HG03045 (cell line): ENCODE measurements at regions not wholly inside any gene's neighbourhood (a gene's known extent, or its start where the extent isn't known, plus 50 kb on each side); places are given as distances from the start of the nearest gene placed in this dataset.
"Not testable (repeated sequence)": the region's sequence is repeated elsewhere in the genome, so short reads cannot be mapped to it uniquely, and the experiment has no call there.

Experiments used
- ATAC-seq: cut with Tn5 transposase; IDR thresholded peaks from one replicate; pipeline ENCODE4 v1.9.1; 2021; ENCODE audit warnings: mild to moderate bottlenecking, moderate library complexity; ENCODE audit not compliant: unreplicated experiment

DNA sequence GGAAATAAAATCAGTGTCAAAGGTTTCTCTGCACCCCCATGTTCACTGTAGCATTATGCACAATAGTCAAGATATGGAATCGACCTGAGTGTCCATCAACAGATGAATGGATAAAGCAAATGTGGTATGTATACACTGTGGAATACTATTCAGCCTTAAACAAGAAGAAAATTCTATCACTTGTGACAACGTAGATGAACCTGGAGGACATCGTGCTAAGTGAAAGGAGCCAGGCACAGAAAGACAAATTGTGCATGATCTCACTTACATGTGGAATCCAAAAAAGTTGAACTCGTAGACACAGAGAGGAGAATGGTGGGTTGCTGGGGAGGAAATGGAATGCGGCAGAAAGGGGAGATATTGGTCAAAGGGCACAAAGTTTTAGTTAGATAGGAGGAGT is 136.3 kb upstream of the ESR1 start:
- no peak for ATAC-seq

DNA sequence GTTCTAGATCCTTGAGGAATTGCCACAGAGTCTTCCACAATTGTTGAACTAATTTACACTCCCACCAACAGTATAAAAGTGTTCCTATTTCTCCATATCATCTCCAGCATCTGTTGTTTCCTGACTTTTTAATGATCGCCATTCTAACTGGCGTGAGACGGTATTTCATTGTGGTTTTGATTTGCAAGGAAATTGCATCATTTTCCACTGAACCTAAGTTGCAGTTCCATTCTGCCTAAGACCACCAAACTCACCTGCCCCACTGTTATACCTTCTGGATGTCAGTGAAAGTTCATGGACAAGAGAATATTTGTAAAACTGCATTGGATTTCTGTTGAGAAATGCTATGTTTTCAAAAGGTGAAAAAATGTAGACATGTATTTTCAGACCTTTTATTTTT is 132.9 kb upstream of the ESR1 start:
- ATAC-seq = no peak

DNA sequence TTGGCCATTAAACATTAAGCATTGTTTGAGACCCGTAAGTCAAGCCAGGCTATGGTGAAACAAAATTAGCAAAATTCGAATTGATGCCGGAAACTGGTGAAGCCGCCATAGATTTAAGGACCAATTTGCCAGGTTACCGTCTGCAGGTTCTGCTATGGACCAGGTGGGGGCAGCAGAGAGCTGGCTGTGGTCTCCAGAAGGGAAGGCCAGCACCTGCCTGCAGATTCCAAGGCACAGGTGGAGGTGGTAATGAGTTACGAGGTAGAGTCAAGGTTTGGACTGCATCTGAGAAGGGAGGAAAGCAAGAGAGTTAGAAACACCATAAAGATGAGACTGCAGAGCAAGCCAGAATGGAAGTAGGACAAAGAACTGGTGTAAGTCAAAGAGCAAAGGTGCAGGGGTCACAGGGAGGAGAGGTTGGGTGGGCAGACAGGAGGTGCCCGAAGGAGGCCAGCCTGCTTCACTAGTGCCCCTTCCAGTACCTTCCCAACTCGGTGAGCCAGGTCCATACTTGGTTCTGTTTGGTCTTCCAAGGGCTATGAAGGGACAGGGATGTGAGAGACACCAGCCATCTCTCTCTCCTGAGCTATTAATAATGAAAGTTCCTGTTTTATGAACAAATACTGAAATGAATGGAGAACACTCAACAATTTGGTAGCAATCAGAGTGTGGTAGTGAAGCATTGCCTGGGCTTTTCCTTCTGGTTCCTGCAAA is 131.6 kb upstream of the ESR1 start:
- peak; percentile 87 for ATAC-seq

DNA sequence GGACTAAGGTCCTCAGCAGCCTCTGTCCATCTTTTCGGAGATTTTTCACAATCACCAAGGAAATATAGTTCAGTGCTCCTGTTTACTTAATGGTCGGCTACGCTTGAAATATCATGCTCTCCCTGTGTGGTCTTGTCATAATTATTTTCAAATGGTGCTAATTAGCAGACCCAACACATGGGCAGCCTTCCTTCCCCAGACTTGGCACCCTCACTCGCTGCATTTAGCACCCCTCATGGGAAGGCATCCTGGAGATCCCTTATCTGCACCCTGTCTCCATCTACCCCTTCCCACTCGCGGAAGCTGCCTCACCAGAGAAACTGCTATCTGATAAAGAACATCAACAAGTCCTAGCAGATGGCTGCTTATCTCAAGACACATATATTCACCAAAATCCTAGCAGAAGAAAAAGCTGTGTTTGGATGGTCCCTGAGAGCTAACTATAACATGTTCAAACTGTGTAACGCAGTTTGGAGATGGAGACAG is 131.0 kb upstream of the ESR1 start:
- ATAC-seq = no peak

DNA sequence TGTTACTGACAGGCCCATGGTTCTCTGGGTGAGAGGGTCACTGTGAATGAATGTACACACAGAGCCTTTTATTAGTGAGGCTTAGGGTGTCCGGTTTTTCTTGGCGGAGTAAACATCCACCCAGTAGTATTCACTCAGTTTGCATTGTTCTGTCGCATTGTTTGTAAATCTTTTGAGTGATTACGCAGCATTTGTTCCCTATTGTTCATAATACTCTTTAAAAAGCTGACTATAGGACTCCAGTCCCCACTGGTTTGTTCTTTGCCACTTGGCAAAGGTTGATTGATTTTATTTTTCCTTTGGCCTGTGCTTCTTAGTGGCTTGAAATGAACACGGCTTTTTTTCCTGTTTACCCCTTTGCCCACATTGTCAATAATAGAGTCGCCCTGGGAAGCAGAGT is 130.1 kb upstream of the ESR1 start:
- no peak for ATAC-seq

DNA sequence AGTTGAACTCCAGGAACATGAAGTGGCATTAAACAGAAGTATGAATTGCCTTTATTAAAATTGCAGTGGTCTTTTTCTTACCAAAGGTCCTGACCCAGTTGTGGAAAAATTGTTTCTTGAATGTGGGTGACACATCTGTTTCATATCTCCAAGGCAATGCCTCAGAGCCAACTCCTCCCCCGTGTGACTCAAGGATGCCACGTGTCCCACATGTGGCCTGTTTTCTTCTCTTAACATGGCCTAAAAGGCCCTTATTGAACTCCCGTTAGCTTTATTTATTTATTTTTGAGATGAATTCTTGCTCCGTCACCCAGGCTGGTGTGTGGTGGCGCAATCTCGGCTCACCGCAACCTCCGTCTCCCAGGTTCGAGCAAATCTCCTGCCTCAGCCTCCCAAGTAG is 128.4 kb upstream of the ESR1 start:
- no peak for ATAC-seq

DNA sequence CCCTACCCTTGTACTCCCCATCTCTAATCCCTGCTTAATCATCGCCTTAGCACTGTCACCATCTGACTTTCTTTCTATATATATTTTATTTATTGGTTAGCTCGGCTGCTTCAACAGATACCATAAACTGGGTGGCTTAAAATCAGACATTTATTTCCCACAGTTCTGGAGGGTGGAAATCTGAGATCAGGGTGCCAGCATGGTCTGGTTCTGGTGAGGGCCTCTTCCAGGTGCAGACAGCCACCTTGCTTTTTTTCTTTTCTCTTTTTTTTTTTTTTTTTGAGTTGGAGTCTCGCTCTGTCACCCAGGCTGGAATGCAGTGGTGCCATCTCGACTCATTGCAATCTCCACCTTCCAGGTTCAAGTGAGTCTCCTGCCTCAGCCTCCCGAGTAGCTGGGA is 127.5 kb upstream of the ESR1 start:
- no peak for ATAC-seq

DNA sequence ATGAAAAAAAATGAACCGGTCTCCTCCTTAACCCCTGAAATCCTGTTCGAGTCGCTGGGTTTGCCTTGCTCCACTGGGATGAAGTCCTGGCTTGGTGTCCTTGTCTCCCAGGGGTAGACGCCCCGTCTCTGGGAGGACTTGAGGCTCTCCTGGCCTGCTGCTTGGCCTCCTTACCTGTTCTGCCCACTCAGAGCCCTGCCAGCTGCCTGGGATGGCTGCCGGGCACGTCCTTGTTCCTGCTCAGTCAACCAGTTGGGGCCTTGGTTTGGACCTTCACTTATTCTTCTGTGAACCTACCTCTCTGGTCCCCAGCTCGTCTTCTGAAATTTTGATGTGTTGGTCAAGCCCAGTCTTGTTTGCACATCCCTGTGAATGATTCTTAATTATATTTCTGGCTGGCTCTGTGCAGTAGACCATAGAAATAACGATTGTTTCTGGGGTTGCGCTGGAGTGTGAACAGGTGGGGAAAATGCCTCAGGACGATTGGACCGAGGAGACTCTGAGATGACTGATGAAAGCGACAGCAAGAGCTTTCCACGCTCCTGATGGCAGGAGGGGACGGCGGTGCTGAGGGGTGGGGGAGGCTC is 126.5 kb upstream of the ESR1 start:
- ATAC-seq = no peak

DNA sequence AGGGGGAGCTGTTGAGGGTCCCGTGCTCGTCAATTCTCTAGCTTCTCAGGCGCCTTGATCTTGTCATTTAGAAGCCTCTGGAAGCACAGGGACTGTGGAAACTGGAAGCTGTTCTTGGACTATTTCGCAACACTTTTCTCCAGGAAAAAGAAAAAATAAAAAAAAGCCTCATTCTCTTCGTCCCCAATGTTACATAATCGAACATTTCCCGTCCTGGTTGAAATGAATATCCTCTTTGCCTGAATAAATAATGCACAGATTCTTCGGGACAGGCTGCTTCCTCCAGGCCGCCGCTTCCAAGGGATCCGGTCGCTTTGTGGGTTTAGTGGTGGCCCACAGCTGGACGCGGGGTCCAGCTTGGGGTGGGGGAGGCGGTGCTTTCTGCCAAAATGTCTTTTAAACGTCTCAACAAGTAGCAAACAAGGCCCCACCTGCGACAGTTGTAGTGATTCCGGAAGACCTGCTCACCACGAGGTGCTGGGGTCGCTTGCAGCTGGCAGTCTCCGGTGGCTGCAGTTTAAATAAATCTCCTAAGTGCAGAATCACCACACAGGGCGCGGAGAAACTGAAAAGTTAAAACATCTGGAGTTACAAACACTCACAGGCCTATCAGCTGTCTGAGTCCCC is 125.9 kb upstream of the ESR1 start:
- peak; percentile 56 for ATAC-seq

DNA sequence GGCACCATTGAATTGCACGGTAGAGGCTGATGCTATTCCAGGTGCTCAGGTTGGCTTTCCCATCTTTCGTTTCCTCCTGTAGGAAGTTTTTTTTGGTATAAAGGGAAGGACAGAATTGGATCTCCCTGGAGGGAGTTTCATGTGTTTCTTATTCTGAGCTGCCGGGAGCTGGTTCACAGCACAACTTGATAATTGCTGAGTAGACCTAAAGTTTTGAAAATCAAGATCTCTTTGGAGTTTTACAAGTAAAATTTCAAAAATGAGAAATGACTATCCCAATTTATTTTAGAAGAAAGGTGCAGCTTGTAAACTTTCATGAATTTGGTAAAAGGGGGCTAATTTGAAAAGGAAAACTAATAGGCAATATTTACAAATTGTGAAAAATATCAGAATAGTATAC is 125.2 kb upstream of the ESR1 start:
- no peak for ATAC-seq

DNA sequence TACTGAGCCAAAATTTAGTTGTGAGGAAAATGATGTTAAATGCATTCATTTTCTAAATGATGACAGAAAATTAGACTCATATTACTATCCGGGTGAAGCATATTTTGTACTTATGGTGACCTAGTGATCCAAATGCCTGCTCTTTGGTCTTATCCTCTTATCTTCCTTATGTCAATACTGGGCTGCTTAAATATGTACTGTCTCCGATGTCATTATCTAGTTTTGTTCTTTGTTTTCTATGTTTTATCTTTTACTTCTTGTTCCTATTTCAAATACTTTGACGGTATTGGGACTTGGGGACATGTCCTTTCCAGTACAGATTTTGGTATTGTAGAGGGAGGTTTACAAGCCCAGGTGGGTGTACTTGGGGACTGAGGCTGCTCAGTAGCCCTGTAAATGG is 124.6 kb upstream of the ESR1 start:
- ATAC-seq = no peak

DNA sequence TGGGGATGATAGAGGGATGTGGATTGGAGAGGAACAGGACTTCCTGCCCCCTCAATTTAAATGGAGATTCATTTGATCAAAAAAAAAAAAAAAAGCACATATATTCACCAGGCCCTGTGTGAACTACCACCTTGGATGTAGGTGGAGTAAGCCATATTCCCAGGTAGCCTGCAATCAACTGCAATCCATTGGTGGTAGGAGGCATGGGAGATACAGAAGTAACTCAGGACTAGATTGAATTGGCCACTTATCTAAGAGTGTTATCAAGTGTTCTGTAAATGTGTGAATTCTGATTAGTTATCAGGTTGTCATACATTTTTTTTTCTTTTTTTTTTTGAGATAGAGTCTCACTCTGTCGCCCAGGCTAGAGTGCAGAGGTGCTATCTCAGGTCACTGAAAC is 124.1 kb upstream of the ESR1 start:
- ATAC-seq = no peak

DNA sequence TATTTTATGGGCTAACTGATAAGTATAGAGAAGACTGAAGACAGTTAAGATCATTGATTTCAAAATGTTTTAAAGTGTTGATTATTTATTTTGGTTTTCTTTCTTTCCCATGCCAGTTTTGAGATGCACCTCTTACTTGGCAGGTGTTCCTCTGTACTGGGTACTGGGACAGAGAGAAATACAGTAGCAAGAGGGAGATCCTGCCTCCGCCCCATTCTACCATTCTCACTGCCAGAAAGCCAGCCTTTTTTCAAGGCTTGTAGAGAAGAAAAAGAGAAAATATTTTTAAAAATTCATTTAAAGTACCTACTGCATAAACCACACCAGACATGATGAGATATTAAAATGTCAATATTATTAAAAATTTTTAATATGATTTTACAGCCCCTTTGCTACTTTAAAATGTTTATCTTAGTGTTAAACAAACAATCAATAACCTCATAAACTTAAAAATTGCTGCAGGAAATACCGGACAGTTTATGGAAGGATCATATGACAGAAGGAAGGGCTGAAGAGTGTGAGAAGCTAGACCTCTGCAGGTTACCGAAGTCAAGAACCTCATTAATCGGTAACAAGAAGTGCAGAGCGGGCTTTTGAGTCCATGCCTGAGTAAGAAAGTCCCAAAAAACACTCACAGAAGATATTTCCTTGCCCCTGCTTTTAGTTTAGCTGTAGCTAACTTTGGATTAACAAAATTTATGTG is 117.8 kb upstream of the ESR1 start:
- ATAC-seq = no peak

DNA sequence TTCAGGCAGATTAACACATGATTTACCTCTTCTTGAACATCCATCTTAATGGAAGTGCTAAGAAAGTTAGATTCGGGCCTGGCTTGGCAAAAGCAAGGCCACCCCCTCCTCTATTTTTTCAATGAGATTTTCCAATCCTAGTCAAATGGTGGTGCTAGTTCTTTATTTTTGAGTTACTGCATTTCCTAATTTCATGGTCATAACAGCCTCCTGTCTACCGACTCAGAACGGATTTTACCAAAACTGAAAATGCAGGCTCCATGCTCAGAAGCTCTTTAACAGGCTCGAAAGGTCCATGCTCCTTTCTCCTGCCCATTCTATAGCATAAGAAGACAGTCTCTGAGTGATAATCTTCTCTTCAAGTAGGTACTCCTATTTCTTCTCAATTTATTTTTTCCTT is 117.2 kb upstream of the ESR1 start:
- no peak for ATAC-seq

DNA sequence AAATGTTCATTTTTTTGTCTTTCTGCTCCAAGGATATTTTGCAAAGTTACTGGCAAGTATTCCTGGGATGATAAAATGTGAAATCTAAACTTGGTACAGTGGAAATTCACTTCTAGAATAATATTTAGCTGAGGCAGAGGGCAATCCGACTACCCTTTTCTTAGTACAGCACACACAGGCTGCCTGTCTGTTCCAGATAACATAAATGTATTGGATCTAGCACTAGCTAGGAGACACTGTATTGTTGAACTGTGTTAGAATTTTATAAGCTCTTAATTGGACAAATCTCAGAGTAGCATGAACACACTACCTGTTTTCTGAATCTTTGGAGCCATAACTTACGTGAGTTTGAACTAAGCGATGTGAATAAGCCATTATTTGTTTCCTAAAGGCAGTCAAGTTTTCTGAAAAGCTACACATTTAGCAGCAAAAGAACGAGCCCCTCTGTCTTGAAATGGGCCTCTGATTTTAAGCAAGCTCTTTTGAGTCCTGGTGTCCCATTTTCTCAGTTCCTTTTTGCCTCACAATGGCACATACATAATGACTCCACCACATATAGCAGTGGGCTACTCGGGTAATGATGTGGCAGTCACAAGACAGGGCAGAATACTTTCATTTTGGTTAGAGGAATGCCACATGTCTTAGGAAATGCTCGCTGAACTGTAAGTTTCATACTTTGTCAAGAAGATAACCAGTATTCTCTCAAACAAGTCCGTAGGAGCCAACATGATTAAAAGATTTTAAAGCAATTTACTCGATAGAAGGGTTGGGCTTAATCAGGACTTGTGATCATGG is 116.5 kb upstream of the ESR1 start:
- ATAC-seq = peak; percentile 97

DNA sequence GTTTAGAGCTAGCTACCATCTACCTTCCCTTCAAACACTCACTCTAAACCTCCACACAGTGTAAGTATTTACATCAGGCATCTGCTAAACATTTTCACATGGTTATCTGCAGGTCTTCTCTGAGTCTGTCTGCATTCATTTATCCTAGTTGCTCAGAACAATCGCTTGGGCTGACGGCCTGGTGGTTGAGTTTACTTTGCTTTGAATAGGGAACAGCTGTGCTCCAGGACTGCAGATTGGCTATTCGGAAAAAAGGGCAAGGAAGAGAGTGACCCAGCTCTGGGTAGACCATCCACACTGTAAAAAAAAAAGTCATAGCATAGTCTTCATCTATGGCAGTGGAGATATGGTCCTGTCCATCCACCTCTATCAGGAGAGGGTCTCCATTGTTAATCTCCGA is 115.3 kb upstream of the ESR1 start:
- ATAC-seq = no peak

DNA sequence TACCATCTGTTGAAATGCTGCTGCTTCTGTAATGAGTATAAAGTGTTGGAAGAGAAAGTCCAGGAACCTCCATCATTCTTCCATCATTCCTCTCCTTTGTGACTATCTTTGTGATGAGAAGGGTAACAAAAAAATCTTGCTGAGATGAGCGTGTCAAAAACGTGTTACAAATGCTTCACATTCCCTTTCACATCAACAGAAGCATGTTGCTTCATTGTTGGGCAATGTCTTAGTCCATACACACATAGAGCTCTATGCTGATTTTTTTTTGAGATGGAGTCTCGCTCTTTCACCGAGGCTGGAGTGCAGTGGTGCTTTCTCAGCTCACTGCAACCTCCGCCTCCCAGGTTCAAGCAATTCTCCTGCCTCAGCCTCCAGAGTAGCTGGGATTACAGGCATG is 114.1 kb upstream of the ESR1 start:
- ATAC-seq = no peak

DNA sequence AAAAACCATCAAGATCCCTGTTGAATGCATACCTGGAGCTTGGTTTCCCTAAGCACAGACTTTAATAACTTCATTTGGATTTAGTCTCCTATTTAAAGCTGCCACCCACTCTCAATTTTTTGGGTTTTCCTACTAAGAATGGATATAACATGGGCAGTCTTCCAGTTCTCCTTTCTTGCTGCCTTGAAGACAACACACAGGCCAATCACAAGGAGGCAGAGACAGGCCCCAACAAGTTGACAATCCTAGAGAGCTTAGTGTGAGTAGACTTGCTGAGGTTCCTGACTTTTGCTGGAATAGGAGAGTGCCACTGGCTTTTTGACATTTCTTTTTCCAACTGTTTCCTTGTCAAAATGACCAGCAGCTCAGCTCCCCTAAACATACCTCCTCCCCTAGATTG is 112.3 kb upstream of the ESR1 start:
- no peak for ATAC-seq

DNA sequence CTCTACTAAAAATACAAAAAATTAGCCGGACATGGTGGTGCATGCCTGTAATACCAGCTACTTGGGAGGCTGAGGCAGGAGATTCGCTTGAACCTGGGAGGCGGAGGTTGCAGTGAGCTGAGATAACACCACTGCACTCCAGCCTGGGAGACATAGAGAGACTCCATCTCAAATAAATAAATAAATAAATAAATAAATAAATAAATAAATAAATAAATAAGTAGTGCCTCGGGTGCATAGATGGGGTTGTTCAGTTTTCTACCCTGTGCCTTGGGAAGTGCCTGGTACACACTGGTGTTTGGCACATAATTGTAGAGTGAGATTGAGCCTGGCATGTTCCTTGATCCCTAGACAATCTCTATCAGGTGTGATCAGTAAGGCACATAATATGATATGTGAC is 111.2 kb upstream of the ESR1 start:
- not testable (repeated sequence) for ATAC-seq

DNA sequence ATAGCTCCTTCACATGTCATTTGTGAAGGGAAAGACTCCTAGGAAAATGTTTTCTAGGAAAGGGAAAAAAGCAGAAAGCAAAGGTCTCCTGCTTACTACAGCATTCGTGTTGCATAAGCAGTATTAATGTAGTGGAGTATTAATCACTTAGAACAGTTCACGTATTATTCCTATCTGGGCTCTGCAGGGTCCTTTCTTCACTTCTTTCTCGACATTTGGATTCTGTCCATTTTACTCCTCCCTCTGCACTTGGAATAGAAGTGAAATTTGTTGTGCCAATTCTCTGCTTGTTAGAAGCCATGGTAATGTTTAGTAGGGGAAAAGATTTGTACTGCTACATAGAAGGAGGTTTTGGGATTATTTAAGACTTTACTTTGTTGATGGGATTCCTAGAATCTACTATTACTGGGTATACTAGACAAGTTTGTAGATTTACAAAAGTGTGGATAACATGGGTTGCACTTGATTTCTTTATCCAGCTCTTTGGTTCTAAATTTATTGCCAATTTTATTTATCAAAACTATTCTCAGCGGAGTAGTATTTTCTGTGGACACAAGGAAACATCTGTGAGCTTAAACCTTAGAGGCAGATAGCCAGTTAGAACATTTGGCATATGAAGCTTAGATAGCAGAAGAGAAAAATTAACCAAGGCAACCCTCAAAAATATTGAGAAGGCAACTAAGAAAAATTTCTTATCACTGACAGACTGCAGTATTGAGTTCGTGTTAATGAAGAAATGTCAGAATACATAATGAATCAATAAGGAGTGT is 108.4 kb upstream of the ESR1 start:
- ATAC-seq = no peak
